ENCODE measurements at regions not wholly inside any gene's neighbourhood (a gene's known extent, or its start where the extent isn't known, plus 50 kb on each side); places are given as distances from the start of the nearest gene placed in this dataset.

GRCh38 chr14:81679226-81679625, 145.6 kb upstream of the SEL1L start:
- TF ChIP-seq CTCF (IDR thresholded peaks at IDR 0.05; ENCODE audit: borderline replicate concordance, control extremely low read depth, extremely low read depth, insufficient read depth, missing control alignments): no peak
- no peak for DNase-seq (ENCODE audit: low spot score)
- in situ Hi-C loops (cut with MboI; ENCODE audit: low sequenced_read_pairs, unreplicated experiment): no loop called here

DNA sequence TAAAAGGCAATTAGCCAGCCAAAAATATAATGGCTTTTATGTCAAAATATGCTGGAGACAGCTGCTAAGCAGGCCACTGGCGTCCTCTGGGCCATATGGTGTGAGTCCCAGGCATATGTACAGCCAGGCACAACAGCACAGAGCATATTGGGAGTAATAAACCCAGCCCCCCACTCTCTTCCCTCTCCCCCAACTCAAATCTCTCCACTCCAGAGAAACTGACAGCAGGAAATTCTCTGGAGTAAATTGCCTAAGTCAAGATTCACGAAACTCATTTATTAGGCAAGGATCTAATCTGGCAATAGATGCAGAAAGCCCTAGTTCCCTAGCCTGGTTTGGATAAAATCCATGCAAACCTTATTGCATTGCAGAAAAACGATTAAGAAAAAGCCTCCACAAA, 147.9 kb upstream of the SEL1L start:
- no peak for TF ChIP-seq CTCF (IDR thresholded peaks at IDR 0.05; ENCODE audit: borderline replicate concordance, control extremely low read depth, extremely low read depth, insufficient read depth, missing control alignments)
- no peak for DNase-seq (ENCODE audit: low spot score)
- in situ Hi-C loops (cut with MboI; ENCODE audit: low sequenced_read_pairs, unreplicated experiment): no loop called here

GRCh38 chr14:81682134-81682533, 148.5 kb upstream of the SEL1L start:
- DNase-seq (ENCODE audit: low spot score): no peak
- in situ Hi-C loops (cut with MboI; ENCODE audit: low sequenced_read_pairs, unreplicated experiment): no loop called here
- no peak for TF ChIP-seq CTCF (IDR thresholded peaks at IDR 0.05; ENCODE audit: borderline replicate concordance, control extremely low read depth, extremely low read depth, insufficient read depth, missing control alignments)

DNA sequence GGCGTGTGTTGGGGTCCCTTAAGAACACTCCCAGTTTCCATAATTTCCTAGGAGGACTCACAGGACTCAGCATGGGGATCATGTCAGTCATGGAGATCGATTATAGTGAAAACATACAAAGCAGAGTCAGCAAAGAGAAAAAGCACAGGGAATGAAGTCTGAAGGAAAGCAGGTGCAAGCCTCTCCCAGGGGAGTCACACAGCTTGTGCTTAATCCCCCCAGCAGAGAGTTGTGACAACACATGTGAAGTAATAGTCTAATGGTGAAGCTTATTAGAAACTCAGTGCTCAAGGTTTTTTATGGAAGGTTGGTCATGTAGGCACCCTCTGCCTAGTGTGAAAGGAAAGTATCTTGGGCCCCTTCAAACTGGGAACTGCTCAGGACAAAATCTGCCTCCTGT, 149.0 kb upstream of the SEL1L start:
- no peak for DNase-seq (ENCODE audit: low spot score)
- no peak for TF ChIP-seq CTCF (IDR thresholded peaks at IDR 0.05; ENCODE audit: borderline replicate concordance, control extremely low read depth, extremely low read depth, insufficient read depth, missing control alignments)
- in situ Hi-C loops (cut with MboI; ENCODE audit: low sequenced_read_pairs, unreplicated experiment): no loop called here

DNA sequence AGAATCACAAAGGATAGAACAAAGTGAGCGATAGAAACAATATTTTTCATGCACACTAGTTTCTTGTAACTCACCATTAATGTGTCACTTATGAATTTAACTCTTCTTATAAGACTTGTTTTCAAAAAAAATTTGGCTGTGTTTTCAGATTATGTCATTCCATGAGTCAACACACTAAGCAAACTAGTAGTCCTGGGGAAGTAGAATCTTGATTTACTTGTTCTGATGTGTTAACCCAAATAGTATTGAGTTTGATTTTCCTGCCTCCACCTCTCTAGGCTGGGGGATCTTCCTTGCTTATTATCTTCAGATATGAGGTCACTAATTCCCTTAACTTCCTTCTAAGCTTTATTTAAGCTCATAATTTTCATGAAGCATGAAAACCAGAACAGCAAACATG, 151.0 kb upstream of the SEL1L start:
- DNase-seq (ENCODE audit: low spot score): no peak
- in situ Hi-C loops (cut with MboI; ENCODE audit: low sequenced_read_pairs, unreplicated experiment): no loop called here
- no peak for TF ChIP-seq CTCF (IDR thresholded peaks at IDR 0.05; ENCODE audit: borderline replicate concordance, control extremely low read depth, extremely low read depth, insufficient read depth, missing control alignments)

DNA sequence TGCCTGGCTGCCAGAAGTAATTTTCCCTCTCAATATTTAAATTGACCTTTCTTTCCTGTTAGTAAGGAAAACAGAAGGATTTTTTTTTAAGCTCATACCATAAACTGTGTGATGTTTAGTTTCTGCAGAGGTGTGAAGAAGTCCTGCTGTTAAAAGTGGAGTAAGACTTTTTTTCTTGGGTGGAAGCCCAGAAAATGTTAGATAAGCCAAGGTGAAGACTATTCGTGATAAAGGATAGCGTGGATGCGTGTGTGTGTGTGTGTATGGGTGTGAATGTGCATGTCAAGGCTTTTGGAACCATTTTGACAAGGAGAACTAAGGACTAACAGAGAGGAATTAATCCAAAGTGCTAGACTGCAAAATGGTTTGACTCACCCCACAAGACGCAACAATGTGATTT, 152.9 kb upstream of the SEL1L start:
- in situ Hi-C loops (cut with MboI; ENCODE audit: low sequenced_read_pairs, unreplicated experiment): no loop called here
- TF ChIP-seq CTCF (IDR thresholded peaks at IDR 0.05; ENCODE audit: borderline replicate concordance, control extremely low read depth, extremely low read depth, insufficient read depth, missing control alignments): no peak
- no peak for DNase-seq (ENCODE audit: low spot score)

- in situ Hi-C loops (cut with MboI; ENCODE audit: low sequenced_read_pairs, unreplicated experiment): no loop called here
- DNase-seq (ENCODE audit: low spot score): no peak
- no peak for TF ChIP-seq CTCF (IDR thresholded peaks at IDR 0.05; ENCODE audit: borderline replicate concordance, control extremely low read depth, extremely low read depth, insufficient read depth, missing control alignments)
Observed at GRCh38 chr14:81691931-81692330, 158.3 kb upstream of the SEL1L start.

Measured in GM13976 (cell line).